ENCODE measurements at regions not wholly inside any gene's neighbourhood (a gene's known extent, or its start where the extent isn't known, plus 50 kb on each side); places are given as distances from the start of the nearest gene placed in this dataset.
"Not testable (repeated sequence)": the region's sequence is repeated elsewhere in the genome, so short reads cannot be mapped to it uniquely, and the experiment has no call there.

- peak; percentile 50 for DNase-seq (ENCODE audit: low read depth)
These were observed 352.8 kb upstream of the KCNH7 start for GRCh38 chr2:163191372-163191771.

GRCh38 chr2:163187995-163188655, 349.6 kb upstream of the KCNH7 start:
- no peak for DNase-seq (ENCODE audit: low read depth)

GRCh38 chr2:163187119-163187518, 348.6 kb upstream of the KCNH7 start:
- no peak for DNase-seq (ENCODE audit: low read depth)

- DNase-seq (ENCODE audit: low read depth): peak; percentile 15
These were observed 346.6 kb upstream of the KCNH7 start for GRCh38 chr2:163185160-163185559.

GRCh38 chr2:163182764-163183354, 344.3 kb upstream of the KCNH7 start:
- peak; percentile 14 for DNase-seq (ENCODE audit: low read depth)

GRCh38 chr2:163177592-163177991, 339.0 kb upstream of the KCNH7 start:
- DNase-seq (ENCODE audit: low read depth): no peak

- peak; percentile 45 for DNase-seq (ENCODE audit: low read depth)
These were observed 336.7 kb upstream of the KCNH7 start for GRCh38 chr2:163175294-163175693.

GRCh38 chr2:163173591-163173990, 335.0 kb upstream of the KCNH7 start:
- DNase-seq (ENCODE audit: low read depth): no peak

- peak; percentile 53 for DNase-seq (ENCODE audit: low read depth)
These were observed 333.4 kb upstream of the KCNH7 start for GRCh38 chr2:163171786-163172530.

GRCh38 chr2:163157891-163158496, 319.4 kb upstream of the KCNH7 start:
- peak; percentile 69 for DNase-seq (ENCODE audit: low read depth)

GRCh38 chr2:163157411-163157810, 318.8 kb upstream of the KCNH7 start:
- peak; percentile 21 for DNase-seq (ENCODE audit: low read depth)

GRCh38 chr2:163155925-163156324, 317.4 kb upstream of the KCNH7 start:
- no peak for DNase-seq (ENCODE audit: low read depth)

- DNase-seq (ENCODE audit: low read depth): peak; percentile 43
These were observed 316.8 kb upstream of the KCNH7 start for GRCh38 chr2:163155279-163155883.

- DNase-seq (ENCODE audit: low read depth): no peak
These were observed 304.1 kb upstream of the KCNH7 start for GRCh38 chr2:163142618-163143017.

GRCh38 chr2:163138947-163139346, 300.4 kb upstream of the KCNH7 start:
- no peak for DNase-seq (ENCODE audit: low read depth)

GRCh38 chr2:163135256-163135655, 296.7 kb upstream of the KCNH7 start:
- no peak for DNase-seq (ENCODE audit: low read depth)

- no peak for DNase-seq (ENCODE audit: low read depth)
These were observed 295.0 kb upstream of the KCNH7 start for GRCh38 chr2:163133602-163134001.

- peak; percentile 18 for DNase-seq (ENCODE audit: low read depth)
These were observed 294.3 kb upstream of the KCNH7 start for GRCh38 chr2:163132850-163133249.

GRCh38 chr2:163132207-163132606, 293.6 kb upstream of the KCNH7 start:
- DNase-seq (ENCODE audit: low read depth): not testable (repeated sequence)

GRCh38 chr2:163123526-163123925, 285.0 kb upstream of the KCNH7 start:
- no peak for DNase-seq (ENCODE audit: low read depth)

- no peak for DNase-seq (ENCODE audit: low read depth)
These were observed 283.7 kb upstream of the KCNH7 start for GRCh38 chr2:163122257-163122656.

- no peak for DNase-seq (ENCODE audit: low read depth)
These were observed 282.9 kb upstream of the KCNH7 start for GRCh38 chr2:163121483-163121882.

All from LHCN-M2 (cell line).